IPS-18a (cell line): ENCODE measurements at regions not wholly inside any gene's neighbourhood (a gene's known extent, or its start where the extent isn't known, plus 50 kb on each side); places are given as distances from the start of the nearest gene placed in this dataset.

Experiments used
- H3K27ac ChIP-seq: one replicate; pipeline ENCODE4 v1.5.1; 2013; ENCODE audit warnings: low read length
- H3K27me3 ChIP-seq: one replicate; pipeline ENCODE4 v1.6.1; 2013; ENCODE audit warnings: mild to moderate bottlenecking, low read length; ENCODE audit not compliant: control insufficient read depth, insufficient read depth
- H3K36me3 ChIP-seq: one replicate; pipeline ENCODE4 v1.6.1; 2013; ENCODE audit warnings: low read depth, low read length; ENCODE audit not compliant: control insufficient read depth
- H3K4me1 ChIP-seq: one replicate; pipeline ENCODE4 v1.6.1; 2013; ENCODE audit warnings: low read depth, low read length; ENCODE audit not compliant: control insufficient read depth
- H3K4me3 ChIP-seq: one replicate; pipeline ENCODE4 v1.5.1; 2013; ENCODE audit warnings: low read length
- H3K9ac ChIP-seq: one replicate; pipeline ENCODE4 v1.6.1; 2013; ENCODE audit warnings: mild to moderate bottlenecking, low read length, moderate library complexity
- H3K9me3 ChIP-seq: one replicate; pipeline ENCODE4 v1.6.1; 2013; ENCODE audit warnings: low read depth, low read length; ENCODE audit not compliant: control insufficient read depth

DNA sequence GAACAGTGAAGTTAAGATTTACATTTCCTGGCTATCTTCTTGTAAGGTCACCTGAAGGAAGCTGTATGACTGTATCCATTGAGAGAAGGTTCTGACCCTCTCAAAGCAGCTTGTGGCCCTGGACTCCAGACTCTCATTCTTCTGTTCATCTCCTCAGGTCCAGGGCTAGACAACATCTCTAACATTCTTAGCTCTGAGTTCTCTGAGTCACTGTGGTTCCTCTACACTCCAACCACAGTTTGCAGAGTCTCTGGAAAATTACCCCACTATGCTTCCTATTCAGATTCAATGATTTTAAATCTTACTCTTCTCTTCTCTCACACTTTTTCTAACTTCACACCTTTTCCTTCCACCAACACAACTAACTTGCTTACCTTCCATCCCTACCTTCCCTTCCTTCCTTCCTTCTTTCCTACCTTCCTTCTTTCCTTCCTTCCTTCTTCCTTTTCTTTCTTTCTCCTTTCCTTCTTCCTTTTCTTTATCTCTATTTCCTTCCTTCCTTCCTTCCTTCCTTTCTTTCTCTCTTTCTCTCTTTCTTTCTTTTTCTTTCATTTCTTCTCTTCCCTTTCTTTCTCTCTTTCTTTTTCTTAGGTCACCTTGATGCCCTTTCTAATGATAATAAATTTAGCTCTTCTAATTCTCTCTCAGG is 824.3 kb upstream of the ZEB2 start:
- no peak overlapping the region for H3K4me3 ChIP-seq
- H3K27me3 ChIP-seq: no peaks in the 10 kb centered on the region
- no peak overlapping the region for H3K27ac ChIP-seq
- no peak overlapping the region for H3K9ac ChIP-seq
- H3K36me3 ChIP-seq: no peaks in the 10 kb centered on the region
- H3K9me3 ChIP-seq: no peaks in the 10 kb centered on the region
- H3K4me1 ChIP-seq: no peaks in the 10 kb centered on the region

DNA sequence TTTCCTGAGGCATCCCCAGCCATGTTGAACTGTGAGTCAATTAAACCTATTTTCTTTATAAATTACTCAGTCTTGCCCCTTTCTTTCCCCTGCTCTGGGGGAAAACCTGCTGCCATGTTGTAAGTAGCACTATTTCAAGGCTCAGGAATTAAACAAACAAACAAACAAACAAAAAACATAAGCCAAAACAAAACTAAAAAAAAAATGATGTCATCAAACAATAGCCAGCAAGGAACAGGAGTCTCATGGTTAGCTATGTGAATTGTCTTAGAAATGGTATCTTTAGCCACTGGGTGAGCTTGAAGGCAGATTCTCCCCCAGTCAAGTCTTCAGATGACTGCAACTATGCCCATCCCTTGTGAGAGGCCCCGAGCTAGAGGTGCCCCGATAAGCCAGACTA is 823.4 kb upstream of the ZEB2 start:
- Histone ChIP-seq H3K9me3 (no peaks in the 10 kb centered on the region), H3K27ac (no peak overlapping the region), H3K4me1 (no peaks in the 10 kb centered on the region), H3K27me3 (no peaks in the 10 kb centered on the region), H3K4me3 (no peak overlapping the region), H3K36me3 (no peaks in the 10 kb centered on the region), H3K9ac (no peak overlapping the region)

DNA sequence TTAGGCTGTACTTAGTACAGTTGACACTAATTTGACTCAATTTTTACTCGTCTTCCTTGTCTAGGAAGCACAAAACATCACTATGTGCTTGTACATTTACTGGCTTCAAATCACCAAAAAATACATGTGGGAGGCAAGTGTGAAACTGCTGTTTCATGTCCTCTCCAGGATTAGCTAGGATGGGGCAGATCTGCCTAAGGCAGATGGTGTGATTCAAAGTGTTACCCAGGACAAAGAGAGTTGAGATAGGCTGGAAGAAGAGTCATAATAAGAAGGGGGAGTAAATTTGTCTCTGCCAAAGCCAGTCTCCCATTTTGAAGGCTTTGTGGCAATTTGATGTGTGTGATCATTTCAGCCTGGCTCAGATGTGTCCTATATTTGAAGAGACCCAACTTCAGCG is 821.6 kb upstream of the ZEB2 start:
- H3K4me1 ChIP-seq: no peaks in the 10 kb centered on the region
- no peaks in the 10 kb centered on the region for H3K36me3 ChIP-seq
- H3K9ac ChIP-seq: no peak overlapping the region
- no peaks in the 10 kb centered on the region for H3K9me3 ChIP-seq
- H3K27me3 ChIP-seq: no peaks in the 10 kb centered on the region
- no peak overlapping the region for H3K4me3 ChIP-seq
- no peak overlapping the region for H3K27ac ChIP-seq

DNA sequence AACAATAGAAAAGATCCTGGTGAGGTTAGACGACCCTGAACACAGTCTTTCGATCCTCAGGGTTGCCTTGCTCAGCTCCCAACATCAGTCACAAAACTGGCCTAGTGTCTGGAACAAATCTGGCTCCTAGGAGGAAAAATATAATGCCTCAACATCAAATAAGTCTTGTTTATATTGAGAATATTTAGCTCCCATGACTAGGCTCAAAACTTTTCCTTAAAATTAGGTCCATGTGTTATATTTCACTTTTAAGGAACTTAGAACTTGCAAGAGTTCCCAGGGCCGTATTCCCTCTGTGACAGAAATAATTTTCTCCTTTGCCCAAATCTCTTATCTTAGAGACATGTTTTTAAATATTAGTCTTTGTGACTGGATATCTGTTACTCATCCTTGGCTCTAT is 819.7 kb upstream of the ZEB2 start:
- Histone ChIP-seq H3K36me3 (no peaks in the 10 kb centered on the region), H3K27ac (no peak overlapping the region), H3K9me3 (no peaks in the 10 kb centered on the region), H3K9ac (no peak overlapping the region), H3K4me3 (no peak overlapping the region), H3K4me1 (no peaks in the 10 kb centered on the region), H3K27me3 (no peaks in the 10 kb centered on the region)

DNA sequence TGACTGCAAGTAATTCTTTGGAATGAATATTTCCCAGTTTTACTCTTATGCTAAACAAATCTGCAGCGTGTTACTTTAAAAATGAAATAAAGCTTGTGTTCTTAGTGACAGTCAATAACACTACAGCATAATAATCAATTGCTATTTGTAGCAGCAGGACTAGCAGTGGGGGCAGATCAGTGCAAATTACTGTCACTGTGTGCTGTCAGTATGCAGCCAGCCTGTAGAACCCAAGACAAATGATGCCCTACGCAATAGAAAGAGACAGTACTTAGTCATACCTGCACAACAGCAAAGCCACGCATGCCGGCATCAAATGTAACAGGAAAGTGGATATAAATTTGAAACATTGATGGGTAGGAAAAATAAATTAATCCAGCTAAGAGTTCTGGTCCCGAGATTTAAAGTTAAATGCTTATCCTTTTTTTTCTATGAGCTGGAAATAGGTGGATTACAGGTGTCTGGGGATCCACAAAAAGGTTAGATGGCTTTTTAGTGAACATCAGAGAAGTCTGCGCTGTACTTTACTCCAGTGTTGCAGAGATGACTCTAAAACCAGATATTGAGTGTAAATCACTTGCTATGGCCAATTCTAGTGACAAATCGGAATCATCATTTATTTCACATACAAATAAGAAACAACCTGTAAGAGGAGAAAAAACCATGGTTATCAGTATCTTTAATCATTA is 812.4 kb upstream of the ZEB2 start:
- Histone ChIP-seq H3K27ac (no peak overlapping the region), H3K9ac (no peak overlapping the region), H3K27me3 (no peaks in the 10 kb centered on the region), H3K4me3 (no peak overlapping the region), H3K4me1 (peaks cover 3% of the 10 kb centered on the region), H3K9me3 (no peaks in the 10 kb centered on the region), H3K36me3 (no peaks in the 10 kb centered on the region)

DNA sequence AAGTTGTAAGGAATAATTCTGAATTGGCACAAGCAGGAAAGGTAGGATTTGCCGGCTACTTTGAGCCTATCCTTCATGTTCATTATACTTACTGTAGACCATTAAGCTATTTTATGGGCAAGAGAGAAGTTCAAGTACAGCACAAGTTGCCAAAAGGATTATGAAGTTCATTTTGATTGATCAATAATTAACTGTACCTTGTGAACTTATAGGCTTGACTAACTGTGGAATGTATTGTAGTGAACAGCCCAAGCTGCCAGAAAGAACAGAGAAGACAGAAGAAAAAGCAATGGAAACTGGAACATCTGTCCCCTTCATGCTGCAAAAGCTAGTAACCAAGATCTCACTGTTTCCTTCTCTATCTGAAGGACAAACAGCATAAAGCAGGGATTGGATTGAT is 810.1 kb upstream of the ZEB2 start:
- no peak overlapping the region for H3K4me3 ChIP-seq
- no peaks in the 10 kb centered on the region for H3K27me3 ChIP-seq
- H3K4me1 ChIP-seq: peaks cover 3% of the 10 kb centered on the region

DNA sequence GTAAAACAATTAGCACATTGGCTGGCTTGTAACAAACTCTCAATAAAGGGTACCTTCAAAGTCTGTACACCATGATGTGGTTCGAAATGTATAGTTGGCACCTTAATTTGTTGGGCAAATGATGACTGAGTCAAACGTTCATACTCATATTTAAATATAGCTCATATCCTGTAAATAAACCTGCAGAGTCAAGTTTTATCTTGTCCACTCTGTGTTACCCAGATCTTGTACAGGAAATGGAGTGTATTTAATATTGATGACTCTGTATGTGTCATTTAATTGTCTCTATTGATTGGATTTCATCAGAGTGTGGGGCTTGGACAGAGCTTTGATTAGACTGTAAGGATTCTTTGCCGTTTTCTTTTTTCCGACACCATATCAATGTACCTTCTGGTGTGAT is 805.6 kb upstream of the ZEB2 start:
- Histone ChIP-seq H3K4me3 (no peak overlapping the region), H3K4me1 (no peaks in the 10 kb centered on the region), H3K9ac (no peak overlapping the region), H3K27ac (no peak overlapping the region), H3K27me3 (no peaks in the 10 kb centered on the region), H3K36me3 (no peaks in the 10 kb centered on the region), H3K9me3 (no peaks in the 10 kb centered on the region)

More for the DNA sequence above, 810.1 kb upstream of the ZEB2 start:
- Histone ChIP-seq H3K9ac (no peak overlapping the region), H3K27ac (no peak overlapping the region), H3K9me3 (no peaks in the 10 kb centered on the region), H3K36me3 (no peaks in the 10 kb centered on the region)

DNA sequence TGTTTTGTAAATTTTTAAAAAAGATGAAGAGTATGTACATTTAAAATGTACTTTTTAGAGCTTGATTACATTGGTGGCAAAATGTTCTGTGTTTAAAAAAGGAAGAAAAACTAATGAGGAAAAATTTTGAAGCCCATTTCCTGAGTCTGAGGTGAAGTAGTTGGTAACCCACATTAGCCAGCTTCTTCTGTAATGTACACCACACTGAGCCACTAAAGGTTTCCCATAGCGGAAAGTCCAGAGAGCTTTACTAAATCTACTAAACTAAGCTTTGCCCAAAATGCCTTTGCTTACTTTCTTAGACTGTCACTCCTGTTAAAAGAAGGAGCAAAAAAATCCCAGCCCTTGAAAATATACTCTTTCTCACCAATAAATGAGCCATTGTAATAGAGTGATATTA is 804.8 kb upstream of the ZEB2 start:
- no peaks in the 10 kb centered on the region for H3K36me3 ChIP-seq
- H3K4me1 ChIP-seq: no peaks in the 10 kb centered on the region
- H3K27me3 ChIP-seq: no peaks in the 10 kb centered on the region
- H3K9me3 ChIP-seq: no peaks in the 10 kb centered on the region
- H3K9ac ChIP-seq: no peak overlapping the region
- H3K4me3 ChIP-seq: no peak overlapping the region
- no peak overlapping the region for H3K27ac ChIP-seq

DNA sequence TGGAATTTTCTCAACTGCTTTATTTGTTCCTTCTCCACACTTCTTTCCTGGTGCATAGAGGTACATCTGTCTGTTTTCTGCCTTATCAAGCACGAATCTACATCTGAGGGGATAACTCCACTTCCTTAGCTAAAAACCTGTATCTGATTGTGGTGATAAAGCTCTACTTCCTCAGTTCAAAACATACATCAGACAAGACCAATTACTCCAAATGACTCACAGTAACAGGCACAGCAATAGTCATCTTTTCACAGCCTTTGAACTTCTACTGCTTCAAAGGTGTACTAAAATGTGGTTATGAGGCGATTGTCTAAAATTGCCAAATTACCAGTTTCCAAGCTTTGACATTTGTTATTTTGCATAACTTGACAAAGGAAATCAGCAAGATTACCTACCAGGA is 803.6 kb upstream of the ZEB2 start:
- H3K4me1 ChIP-seq: no peaks in the 10 kb centered on the region
- H3K9ac ChIP-seq: no peak overlapping the region
- H3K27ac ChIP-seq: no peak overlapping the region
- no peaks in the 10 kb centered on the region for H3K27me3 ChIP-seq
- no peak overlapping the region for H3K4me3 ChIP-seq
- no peaks in the 10 kb centered on the region for H3K9me3 ChIP-seq
- no peaks in the 10 kb centered on the region for H3K36me3 ChIP-seq

DNA sequence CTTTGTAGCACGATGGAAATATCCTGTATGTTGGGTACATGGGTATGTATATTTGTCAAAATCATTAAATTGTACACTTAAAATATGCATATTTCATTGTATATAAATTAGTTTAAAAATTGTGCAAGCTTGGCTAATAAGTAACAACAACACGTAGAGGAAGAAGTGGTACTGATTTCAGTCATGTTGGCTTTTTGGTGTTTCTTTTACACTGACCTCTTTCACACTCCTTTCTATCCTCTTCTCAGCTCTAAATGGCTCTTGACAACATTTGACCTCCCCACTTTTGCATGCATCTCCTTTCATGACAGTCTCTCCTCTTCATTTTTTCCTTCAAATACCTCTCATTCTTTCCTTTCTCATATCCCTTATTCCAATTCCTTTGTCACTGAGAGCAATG is 801.4 kb upstream of the ZEB2 start:
- Histone ChIP-seq H3K9ac (no peak overlapping the region), H3K4me3 (no peak overlapping the region), H3K9me3 (no peaks in the 10 kb centered on the region), H3K27me3 (no peaks in the 10 kb centered on the region), H3K4me1 (no peaks in the 10 kb centered on the region), H3K36me3 (no peaks in the 10 kb centered on the region), H3K27ac (no peak overlapping the region)

DNA sequence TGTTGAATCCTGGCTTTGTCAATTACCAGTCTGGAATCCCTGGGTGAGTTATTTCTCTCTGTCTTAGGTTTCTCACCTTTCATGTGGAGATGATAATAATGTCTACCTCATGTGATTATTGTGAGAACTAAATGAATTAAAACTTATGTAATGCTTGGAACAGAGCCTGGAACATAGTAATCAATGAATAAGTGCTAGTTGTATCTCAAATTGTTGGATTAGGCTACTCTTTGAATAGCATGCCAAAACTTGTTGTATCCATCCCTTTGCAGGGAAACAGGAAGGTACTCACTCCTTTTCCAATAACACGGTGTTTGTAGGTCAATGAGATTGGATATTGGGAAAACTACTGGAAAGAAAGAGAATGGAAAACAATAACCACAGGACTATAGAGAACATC is 796.6 kb upstream of the ZEB2 start:
- no peaks in the 10 kb centered on the region for H3K4me1 ChIP-seq
- H3K36me3 ChIP-seq: no peaks in the 10 kb centered on the region
- no peak overlapping the region for H3K27ac ChIP-seq
- H3K9ac ChIP-seq: no peak overlapping the region
- no peaks in the 10 kb centered on the region for H3K9me3 ChIP-seq
- H3K4me3 ChIP-seq: no peak overlapping the region
- H3K27me3 ChIP-seq: no peaks in the 10 kb centered on the region

DNA sequence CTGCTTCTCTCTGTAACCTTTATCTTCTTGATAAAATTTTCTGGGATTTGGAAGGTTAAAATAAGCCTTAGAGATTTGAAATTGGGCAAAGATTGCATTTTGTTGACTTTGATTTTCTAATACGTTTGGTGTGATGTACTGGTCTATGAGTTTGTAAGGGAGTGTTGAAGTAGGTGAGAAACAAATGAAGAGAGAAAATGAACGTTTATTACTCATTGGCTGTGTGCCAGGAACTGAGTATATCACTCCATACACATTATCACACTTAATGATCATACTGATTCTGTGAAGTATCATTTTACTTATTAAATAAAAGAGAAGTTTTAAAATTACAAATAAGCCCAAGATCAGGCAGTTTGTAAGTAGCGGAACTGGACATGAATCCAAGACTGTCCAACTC is 795.1 kb upstream of the ZEB2 start:
- Histone ChIP-seq H3K4me1 (no peaks in the 10 kb centered on the region), H3K4me3 (no peak overlapping the region), H3K27me3 (no peaks in the 10 kb centered on the region), H3K36me3 (no peaks in the 10 kb centered on the region), H3K9ac (no peak overlapping the region), H3K27ac (no peak overlapping the region), H3K9me3 (no peaks in the 10 kb centered on the region)
